ENCODE measurements at regions not wholly inside any gene's neighbourhood (a gene's known extent, or its start where the extent isn't known, plus 50 kb on each side); places are given as distances from the start of the nearest gene placed in this dataset.

GRCh38 chr21:32137931-32138330, 140.9 kb downstream of the MIS18A start:
- TF ChIP-seq, protein P1, sequence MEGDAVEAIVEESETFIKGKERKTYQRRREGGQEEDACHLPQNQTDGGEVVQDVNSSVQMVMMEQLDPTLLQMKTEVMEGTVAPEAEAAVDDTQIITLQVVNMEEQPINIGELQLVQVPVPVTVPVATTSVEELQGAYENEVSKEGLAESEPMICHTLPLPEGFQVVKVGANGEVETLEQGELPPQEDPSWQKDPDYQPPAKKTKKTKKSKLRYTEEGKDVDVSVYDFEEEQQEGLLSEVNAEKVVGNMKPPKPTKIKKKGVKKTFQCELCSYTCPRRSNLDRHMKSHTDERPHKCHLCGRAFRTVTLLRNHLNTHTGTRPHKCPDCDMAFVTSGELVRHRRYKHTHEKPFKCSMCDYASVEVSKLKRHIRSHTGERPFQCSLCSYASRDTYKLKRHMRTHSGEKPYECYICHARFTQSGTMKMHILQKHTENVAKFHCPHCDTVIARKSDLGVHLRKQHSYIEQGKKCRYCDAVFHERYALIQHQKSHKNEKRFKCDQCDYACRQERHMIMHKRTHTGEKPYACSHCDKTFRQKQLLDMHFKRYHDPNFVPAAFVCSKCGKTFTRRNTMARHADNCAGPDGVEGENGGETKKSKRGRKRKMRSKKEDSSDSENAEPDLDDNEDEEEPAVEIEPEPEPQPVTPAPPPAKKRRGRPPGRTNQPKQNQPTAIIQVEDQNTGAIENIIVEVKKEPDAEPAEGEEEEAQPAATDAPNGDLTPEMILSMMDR (IDR thresholded peaks at IDR 0.05), result no peak
- TF ChIP-seq POLR2A (IDR thresholded peaks at IDR 0.05), result no peak
